Activated T-cell treated with anti-CD3 and anti-CD28 coated beads for 48 hours (primary cell): ENCODE measurements at regions not wholly inside any gene's neighbourhood (a gene's known extent, or its start where the extent isn't known, plus 50 kb on each side); places are given as distances from the start of the nearest gene placed in this dataset.
A peak's percentile ranks its signal among the peaks of the same experiment; 100 is the strongest.
"Not testable (repeated sequence)": the region's sequence is repeated elsewhere in the genome, so short reads cannot be mapped to it uniquely, and the experiment has no call there.

Experiments used
- DNase-seq: peaks from one replicate; pipeline ENCODE4 v3.0.0-alpha.2; 2020; ENCODE audit warnings: low read depth

DNA sequence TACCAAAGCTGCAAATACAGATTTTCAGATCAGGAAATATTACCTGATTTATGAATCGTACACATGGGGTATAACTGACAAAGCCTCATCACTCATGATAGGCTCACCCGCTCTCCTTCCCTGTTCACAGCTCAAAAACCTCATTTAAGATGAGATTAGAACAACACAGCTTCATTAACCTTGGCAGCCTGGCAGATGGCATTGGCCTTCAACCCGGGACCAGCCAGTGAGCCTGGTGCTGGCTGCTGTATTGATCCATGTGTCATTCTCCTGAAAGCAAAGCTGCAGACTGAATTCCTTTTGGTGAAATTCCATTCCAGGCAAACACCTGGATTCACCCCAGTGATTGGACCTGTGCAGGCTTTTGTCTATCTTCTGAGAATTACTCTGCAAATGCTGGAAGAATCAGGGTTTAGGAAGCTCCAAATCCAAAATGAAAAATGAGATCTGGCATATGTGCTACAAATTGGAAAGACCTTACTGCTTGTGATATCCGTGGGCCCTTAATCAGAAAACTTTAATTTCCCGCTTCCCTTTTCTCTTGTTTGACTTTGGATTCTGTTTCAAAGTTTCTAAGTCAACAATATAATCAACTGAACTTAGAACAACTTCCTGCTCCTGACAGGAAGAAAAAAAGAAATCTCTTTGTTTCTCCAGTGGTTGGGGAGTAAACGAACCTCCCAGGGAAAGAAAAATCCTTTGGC, 189.1 kb upstream of the KBTBD8 start:
- no peak for DNase-seq

DNA sequence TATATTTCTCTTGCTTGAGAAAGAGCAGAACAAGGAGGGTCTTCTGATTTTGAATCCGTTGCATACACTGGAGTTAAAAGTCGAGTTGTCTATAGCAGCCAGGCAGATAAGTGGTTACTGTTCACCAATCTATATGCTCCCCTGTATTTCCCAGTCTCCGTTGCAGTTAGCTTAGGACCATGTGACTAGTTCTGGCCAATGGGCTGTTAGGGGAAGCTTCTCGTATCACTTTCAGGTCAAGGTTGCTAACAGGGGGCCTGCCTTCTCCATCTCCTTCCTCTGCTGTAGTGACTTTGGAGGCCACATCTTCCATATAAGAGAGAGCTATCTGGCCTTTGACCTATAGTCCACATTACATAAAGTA, 188.5 kb upstream of the KBTBD8 start:
- no peak for DNase-seq

DNA sequence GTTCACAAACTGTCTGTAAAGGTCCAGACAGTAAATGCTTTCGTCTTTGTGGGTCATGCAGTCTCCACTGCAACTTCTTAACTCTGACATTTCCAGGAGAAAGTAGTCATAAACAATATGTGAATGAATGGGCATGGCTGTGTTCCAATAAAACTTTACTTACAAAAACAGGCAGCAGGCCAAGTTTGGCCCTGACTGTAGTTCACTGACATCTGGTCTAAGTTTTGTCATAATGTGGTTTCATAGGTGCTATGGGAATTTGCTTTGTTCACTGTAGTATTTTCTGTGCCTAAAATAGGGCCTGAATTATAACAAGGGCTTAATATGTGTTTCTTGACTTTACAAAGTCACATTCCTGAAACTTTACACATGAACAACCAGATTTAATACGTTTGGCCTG, 186.0 kb upstream of the KBTBD8 start:
- no peak for DNase-seq

DNA sequence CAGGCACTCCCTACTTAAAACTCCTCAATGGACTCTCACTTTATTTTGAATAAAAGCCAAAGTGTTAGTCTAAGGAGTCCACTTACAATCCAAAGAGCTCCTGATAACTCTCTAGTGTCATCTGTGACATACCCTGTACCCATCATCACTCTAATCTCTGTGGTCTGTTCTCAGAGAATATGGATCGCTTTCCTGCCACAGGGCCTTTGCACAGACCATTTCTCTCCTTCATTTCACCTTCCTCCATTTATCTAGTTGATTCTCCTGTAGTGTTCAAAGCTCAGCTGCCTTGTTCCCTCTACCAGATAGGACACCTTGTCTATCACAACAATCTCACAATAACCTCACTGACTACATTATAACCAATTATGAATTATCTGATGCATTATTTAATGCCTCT, 185.4 kb upstream of the KBTBD8 start:
- DNase-seq, result no peak

DNA sequence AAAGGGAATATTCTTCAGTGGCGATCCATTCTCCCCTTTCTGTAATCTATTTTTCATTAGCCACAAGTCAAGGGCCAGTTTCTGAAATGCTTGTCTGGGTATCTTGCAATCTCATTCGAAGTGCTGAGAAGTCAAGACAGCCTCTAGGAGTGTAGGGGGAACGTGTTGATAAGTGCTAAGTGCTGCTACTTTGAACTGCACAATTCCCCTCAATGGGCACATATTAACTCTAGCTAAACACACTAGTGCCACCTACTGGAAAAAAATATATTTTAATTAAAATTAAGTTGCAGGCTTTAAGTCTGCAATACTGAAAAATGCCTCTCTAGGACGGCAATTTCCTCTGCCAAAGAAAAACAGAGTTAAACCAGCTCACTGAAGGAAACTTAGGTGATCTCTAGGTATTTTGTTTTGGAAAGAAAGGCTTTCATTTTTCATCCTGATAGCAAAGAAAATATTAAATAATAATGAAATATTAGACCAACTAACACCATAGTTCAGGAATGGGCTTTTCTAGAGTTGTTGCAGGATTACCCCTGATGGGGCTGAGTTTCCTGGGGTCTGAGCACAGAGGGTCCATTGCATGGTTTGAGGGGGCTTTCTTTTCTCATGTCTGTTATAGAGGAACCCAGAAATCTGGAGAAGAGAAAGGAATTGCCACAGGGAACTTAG, 181.9 kb upstream of the KBTBD8 start:
- no peak for DNase-seq

DNA sequence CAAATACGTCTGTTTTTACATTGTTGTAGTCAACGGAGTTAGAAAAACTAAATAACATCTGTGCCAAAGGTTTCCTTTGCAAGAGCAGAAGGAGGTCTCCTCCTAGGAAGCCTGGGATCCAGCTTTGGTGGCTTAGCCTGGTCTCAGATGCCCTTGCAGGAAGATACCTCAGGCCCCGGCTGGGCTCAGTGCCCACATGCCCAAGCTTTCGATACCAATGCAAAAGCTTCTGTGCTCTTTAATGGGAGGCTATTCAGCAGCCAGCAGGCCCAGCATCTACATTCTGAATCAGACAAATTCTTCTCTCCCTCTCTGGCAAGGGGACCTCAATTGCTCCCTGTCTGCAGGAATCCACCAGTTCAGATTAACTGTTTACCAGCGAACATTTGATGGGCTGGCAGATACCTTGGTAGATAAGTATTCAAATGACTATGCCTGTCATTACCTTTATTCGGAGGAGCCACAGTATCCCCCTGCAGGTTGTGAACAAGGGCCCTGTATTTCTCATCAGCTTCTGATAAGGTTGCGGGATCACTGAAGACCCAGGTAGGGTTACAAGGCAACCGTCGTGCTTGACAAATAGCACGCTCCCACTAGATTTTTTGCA, 180.1 kb upstream of the KBTBD8 start:
- no peak for DNase-seq

DNA sequence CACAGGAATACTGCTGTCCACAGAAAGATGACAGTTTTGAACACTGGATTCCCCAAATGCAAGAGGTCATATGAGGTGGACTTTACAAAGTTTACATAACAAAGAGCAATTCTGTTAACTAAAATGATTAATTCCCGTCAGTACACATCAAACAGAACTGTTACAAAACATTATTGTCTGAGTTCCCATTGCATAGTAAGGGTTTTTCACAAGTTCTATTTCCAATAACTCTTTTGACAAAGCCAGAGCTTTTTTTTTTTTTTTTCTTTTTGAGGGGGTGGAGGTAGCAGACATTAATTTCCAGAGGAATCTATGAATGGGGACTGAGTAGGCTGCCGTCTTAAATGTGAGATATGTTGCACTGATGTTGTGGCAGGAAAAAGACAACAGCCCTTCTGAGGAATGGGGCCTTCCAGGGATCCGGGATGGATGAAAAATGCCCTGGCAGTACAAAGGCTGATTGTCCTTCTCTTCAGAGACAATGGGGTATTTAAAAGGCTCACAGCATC, 178.1 kb upstream of the KBTBD8 start:
- DNase-seq, result no peak

DNA sequence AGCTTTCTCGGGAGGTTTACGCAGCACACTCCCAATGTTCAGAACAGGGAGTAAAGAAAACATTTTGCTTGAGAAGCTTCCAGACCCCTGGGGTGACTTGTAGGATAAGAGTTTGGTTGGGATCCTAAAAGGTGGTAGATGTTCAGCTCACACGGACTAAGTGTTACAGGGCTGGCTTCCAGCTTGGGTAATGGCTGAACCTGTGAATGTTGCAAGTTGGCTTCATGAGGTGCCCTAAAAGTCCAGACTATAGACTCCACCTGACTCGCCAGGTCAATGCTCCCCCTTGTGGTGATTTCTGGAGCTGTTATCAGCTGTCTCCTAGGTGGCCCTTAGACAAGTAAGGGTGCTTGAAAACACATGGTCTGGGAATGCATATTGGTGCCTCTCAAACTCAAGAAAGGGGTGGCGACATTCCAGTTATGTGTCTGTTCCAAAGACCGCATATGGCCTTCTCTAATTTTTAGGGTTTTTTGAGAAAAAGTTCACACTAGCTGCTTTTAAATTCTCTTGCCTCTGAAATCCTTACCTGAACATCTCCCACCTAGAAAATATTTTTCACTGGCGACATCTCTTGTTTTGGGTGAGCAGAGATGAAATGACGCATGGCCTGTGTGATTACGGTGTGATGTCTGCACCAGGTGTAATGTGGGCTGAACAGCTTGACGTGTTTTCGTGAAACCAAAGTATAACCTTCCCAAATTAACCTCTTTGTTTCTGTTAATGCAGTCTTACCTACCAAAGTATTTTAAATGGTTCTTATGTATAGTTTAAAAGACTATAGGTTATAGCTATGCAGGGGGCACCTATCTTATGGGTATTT, 175.7 kb upstream of the KBTBD8 start:
- peak; percentile 29 for DNase-seq

DNA sequence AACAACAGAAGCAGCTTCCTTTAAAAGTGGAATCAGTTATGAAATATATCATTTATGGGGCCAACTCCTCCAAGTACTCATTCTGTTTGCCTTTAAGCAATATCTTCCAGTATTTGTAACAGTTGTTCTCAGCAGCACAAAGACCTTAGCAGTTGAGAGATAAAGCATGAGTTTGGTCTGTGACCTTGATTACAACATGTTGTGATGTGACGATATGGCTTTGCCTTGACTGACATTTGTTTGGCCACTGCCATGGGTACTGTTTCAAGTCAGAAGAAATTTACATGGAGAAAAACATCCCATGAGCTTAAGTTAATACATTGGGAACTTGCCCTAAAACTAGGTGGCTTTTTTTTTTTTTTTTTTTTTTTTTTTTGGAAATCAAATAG, 175.1 kb upstream of the KBTBD8 start:
- DNase-seq, result no peak

DNA sequence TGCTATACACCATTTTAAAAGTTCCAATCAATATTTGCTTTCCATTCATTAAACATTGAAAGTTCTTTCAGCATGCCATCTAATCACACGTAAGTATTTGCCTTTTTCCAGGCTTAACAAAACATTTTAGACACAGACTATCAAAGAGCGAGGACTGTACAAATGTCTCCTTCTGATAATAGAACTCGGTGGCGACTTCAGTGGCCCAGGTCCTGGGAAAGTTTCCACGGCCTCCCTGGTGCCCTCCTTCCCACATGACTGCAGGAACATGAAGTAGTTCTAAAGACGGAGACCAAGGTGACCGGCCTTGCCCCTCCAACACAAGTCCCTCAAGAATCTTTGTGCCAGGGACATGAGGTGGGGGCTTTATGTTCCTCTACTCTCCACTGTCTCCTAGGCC, 174.6 kb upstream of the KBTBD8 start:
- DNase-seq, result no peak

DNA sequence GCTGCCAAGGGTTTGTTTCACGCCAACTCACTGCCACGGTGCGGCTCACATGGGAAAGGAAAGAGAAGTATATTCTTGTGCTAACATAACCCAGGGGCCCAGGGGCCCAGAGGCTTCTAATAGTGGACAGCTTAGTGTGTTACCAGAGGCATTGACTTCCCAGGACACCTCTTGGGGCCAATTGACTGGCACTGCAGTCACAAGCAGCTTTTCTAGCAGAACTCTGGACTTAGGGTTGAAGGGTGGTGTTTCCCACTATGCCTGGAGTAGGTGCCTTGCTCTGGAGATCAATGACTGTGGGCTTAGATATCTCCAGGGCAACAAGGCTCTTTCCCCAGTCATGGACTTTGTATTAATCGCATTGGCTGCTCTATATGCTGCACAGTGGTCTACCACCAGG, 172.7 kb upstream of the KBTBD8 start:
- no peak for DNase-seq

DNA sequence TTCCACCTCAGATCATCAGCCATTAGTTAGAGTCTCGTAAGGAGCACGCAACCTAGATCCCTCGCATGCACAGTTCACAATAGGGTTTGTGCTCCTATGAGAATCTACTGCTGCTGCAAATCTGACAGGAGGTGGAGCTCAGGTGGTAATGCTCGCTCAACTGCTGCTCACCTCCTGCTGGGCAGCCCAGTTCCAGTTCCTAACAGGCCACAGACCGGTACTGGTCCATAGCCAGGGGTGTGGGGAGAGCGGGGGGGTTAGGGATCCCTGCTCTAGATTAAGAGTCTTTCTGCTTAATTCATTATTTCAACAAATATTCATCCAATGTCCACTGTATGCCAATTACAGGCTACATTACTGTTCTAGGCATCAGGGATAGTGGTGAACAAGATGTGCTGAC, 170.4 kb upstream of the KBTBD8 start:
- DNase-seq, result no peak

DNA sequence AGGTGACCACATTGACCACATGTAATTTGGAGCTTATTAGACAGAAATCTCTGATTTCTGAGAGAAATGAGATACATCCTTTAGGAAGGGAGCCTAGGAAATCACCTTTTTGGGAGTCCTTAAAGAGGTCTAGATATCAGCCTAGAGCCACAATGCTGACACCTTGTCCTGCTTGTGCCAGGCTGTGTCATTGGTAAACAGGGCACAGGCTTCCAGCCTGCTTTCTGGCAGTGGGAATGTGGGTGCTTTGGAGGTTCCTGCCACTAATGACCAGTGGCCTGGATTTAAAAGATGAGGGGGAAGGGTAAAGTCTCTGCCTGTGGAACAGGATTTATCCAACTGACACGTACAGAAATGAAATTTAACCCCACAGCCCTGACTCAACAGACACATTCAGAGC, 169.8 kb upstream of the KBTBD8 start:
- DNase-seq, result no peak

DNA sequence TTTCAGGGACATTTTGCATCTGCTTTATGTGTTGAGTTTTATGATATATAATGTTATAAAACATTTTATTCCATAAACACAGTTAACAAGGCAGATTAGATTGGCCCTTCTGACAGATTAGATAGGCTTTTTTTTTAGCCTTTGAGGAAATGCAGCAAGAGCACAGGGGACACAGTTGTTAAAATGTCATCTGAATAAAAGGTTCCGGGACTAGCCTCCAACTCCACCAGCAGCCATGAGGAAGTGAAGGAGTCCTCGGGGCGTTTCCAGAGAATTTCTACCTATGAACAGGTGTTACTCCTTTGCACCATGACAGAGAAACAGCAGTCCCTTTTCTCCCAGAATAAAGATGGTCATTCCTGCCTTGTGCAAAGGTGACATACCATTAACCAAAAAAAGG, 167.8 kb upstream of the KBTBD8 start:
- no peak for DNase-seq

DNA sequence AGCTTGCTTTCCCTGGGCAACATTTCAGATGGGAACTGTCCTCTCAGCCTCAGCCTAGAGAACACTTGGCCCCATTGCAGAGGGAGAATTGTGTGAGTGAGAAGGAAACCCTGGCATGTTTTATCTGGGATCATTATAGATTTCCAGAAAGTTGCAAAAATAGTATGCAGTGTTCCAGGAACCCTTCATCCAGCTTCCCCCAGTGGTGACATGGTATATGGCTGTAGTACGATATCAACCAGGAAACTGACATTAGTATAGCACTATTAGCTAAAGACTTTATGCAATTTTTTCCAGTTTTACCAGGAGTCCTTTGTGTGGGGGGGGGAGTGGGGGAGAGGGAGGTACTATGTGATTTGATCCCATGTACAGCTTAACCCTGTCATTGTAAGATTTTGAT, 166.2 kb upstream of the KBTBD8 start:
- no peak for DNase-seq

DNA sequence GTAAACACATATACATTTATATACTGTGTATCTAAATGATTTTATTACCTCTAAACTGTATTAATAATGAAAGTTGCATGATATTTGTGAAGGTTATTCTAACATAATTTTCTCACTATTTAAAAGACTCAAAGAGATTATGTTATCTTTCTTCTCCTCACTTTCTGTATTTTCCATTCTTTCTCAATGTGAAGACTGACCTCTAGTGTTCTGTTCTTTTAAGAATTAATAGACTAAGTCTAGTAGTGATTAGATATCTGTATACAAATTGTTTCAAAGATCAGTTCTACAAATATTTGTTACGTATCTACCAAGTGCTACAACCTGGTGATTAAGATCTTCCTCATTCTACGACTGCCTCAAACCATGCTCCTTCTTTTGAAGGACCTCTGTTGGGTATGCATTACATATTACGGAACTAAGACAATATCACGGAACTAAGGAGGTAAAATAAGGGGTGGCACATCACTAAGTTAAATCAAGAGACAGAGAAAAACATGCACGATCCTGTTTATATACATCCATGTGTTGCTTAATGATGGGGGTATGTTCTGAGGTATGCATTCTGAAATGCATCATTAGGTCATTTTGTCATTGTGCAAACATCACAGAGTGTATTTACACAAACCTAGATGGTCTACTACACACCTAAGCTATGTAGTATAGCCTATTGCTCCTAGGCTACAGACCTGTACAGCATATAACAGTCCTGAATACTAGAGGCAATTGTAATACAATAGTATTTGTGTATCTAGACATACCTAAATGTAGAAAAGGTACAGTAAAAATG, 161.5 kb upstream of the KBTBD8 start:
- no peak for DNase-seq

DNA sequence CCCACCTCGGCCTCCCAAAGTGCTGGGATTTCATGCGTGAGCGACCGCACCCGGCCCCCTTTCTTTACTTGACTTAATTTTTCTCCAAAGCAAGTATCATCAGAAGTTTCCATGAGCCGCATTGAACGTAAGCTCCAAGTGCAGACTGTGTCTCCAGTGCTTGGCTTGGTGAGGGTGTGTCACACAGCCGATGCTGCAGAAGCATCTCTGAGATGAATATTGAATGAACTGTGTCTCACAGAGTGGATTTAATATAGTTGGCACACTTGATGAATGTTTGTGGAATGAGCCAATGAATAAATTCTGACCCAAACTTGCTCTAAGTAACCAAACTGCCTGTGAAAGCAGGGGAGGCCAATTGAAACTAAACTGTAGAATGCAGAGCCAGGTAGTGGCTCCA, 159.4 kb upstream of the KBTBD8 start:
- no peak for DNase-seq

DNA sequence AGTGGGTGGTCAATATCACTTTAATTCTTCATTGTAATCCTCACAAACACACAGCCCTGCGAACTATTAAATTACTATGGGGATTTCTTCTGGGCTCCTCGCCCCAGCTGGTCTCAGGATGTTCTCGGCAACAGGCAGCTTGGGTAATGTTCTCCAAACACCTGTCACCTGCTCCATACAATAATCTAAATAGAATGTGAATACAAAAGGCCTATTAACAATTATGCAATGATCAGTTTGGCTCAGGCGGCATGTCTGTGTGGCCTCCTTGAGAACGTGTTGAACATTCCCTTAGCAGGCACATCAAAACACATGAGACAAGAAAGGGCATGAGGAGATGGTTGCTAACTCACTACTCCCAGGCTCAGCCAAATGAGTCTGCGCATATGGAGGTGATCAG, 158.6 kb upstream of the KBTBD8 start:
- no peak for DNase-seq

DNA sequence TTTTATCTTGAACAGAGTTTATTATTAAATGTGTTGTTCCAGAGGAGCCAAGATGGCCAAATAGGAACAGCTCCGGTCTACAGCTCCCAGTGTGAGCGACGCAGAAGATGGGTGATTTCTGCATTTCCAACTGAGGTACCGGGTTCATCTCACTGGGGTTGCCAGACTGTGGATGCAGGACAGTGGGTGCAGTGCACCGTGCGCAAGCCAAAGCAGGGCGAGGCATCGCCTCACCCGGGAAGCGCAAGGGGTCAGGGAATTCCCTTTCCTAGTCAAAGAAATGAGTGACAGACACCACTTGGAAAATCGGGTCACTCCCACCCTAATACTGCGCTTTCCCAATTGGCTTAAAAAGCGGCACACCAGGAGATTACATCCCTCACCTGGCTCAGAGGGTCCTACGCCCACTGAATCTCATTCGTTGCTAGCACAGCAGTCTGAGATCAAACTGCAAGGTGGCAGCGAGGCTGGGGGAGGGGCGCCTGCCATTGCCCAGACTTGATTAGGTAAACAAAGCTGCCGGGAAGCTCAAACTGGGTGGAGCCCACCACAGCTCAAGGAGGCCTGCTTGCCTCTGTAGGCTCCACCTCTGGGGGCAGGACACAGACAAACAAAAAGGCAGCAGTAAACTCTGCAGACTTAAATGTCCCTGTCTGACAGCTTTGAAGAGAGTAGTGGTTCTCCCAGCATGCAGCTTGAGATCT, 155.2 kb upstream of the KBTBD8 start:
- not testable (repeated sequence) for DNase-seq

DNA sequence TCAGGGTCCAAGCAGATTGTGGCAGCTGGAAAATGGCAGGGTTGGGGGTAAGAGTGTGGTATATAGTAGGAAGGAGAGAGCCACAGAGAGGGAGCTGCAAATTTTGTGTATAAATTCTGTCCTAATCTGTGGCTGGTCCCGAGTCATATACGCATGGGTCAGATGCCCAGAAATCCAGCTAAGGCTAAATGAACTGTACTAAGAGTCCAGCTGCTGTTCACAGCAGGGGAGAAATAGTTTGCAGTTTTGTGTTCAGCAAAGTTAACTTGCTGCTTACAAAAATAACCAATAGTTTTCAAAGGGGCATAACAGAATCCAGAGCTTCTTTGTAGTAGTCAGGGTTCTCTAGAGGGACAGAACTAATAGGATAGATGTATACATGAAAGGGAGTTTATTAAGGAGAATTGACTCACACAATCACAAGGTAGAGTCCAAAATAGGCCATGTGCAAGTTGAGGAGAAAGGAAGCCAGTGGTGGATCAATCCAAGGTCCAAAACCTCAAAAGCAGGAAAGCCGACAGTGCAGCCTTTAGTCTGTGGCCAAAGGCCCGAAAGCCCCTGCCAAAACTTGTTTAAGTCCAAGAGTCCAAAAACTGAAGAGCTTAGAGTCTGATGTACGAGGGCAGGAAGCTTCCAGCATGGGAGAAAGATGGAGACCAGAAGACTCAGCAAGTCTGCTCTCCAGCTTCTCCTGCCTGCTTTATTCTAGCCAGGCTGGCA, 146.1 kb upstream of the KBTBD8 start:
- DNase-seq, result no peak
